Activated CD4-positive, alpha-beta T cell treated with anti-CD3 and anti-CD28 coated beads, Interleukin-2, Interleukin-6, amounts not matched to agents 100 ng/mL and 50 ng/mL, durations not matched to agents 16 hours and 8 hours (primary cell): ENCODE measurements at regions not wholly inside any gene's neighbourhood (a gene's known extent, or its start where the extent isn't known, plus 50 kb on each side); places are given as distances from the start of the nearest gene placed in this dataset.

Source experiments
- DNase-seq: peaks from one replicate; pipeline ENCODE4 v3.0.0-alpha.2; 2020

- DNase-seq: no peak
Observed at GRCh38 chr11:29024386-29024785, 916.2 kb downstream of the METTL15 start.

- DNase-seq: no peak
Observed at GRCh38 chr11:29023761-29024160, 915.6 kb downstream of the METTL15 start.

- no peak for DNase-seq
Observed at GRCh38 chr11:29022676-29023075, 914.5 kb downstream of the METTL15 start.

- DNase-seq: no peak
Observed at GRCh38 chr11:29019960-29020683, 911.9 kb downstream of the METTL15 start.

- DNase-seq: no peak
Observed at GRCh38 chr11:29018631-29019030, 910.4 kb downstream of the METTL15 start.

GRCh38 chr11:29017941-29018340 lies 909.8 kb downstream of the METTL15 start:
- DNase-seq: no peak

- DNase-seq: no peak
Observed at GRCh38 chr11:29012507-29012906, 904.3 kb downstream of the METTL15 start.

- DNase-seq: no peak
Observed at GRCh38 chr11:29009426-29009825, 901.2 kb downstream of the METTL15 start.

GRCh38 chr11:29008481-29008880 lies 900.3 kb downstream of the METTL15 start:
- DNase-seq: no peak

GRCh38 chr11:29006668-29007067 lies 898.5 kb downstream of the METTL15 start:
- no peak for DNase-seq

GRCh38 chr11:29005401-29005980 lies 897.3 kb downstream of the METTL15 start:
- DNase-seq: no peak

GRCh38 chr11:29002816-29003215 lies 894.6 kb downstream of the METTL15 start:
- no peak for DNase-seq

GRCh38 chr11:28999620-29000019 lies 891.4 kb downstream of the METTL15 start:
- no peak for DNase-seq

- DNase-seq: no peak
Observed at GRCh38 chr11:28992996-28993395, 884.8 kb downstream of the METTL15 start.

- DNase-seq: no peak
Observed at GRCh38 chr11:28984231-28984630, 876.0 kb downstream of the METTL15 start.

- no peak for DNase-seq
Observed at GRCh38 chr11:28983780-28984179, 875.6 kb downstream of the METTL15 start.

GRCh38 chr11:28981381-28981780 lies 873.2 kb downstream of the METTL15 start:
- DNase-seq: no peak

- DNase-seq: no peak
Observed at GRCh38 chr11:28976801-28977145, 868.6 kb downstream of the METTL15 start.

GRCh38 chr11:28976012-28976800 lies 868.0 kb downstream of the METTL15 start:
- DNase-seq: no peak

- no peak for DNase-seq
Observed at GRCh38 chr11:28969832-28970231, 861.6 kb downstream of the METTL15 start.

- no peak for DNase-seq
Observed at GRCh38 chr11:28966951-28967350, 858.8 kb downstream of the METTL15 start.

- DNase-seq: no peak
Observed at GRCh38 chr11:28965819-28966218, 857.6 kb downstream of the METTL15 start.

- no peak for DNase-seq
Observed at GRCh38 chr11:28964811-28965210, 856.6 kb downstream of the METTL15 start.

- DNase-seq: no peak
Observed at GRCh38 chr11:28963187-28963586, 855.0 kb downstream of the METTL15 start.
